HepG2 (cell line): ENCODE measurements at regions not wholly inside any gene's neighbourhood (a gene's known extent, or its start where the extent isn't known, plus 50 kb on each side); places are given as distances from the start of the nearest gene placed in this dataset.

Experiments
- ATAC-seq: fragments of 200-7000 bp; cut with Tn5 transposase; 3 replicates; pipeline ENCODE4 v1.9.1; 2020; ENCODE audit warnings: mild to moderate bottlenecking, moderate library complexity
- BruUV-seq: library from RNA; stranded (reverse); fragments of 400-500 nt; replicated peaks from 2 replicates; lab custom pipeline; 2021; lab: Mats Ljungman, UMichigan
- CTCF ChIA-PET: fragments of 300-600 bp; formaldehyde crosslinking; extraction: SDS; loops from one replicate; lab custom pipeline; 2021; ENCODE audit warnings: low total read pairs, inconsistent platforms, low intra/inter-chr PET ratio; lab: Yijun Ruan, JAX
- POLR2A ChIA-PET: fragments of 350-600 bp; sonication (Branson Sonifier 250); formaldehyde crosslinking; loops from one replicate; lab custom pipeline; 2020; ENCODE audit warnings: antibody characterized with exemption, inconsistent platforms; lab: Yijun Ruan, JAX
- DNase-seq: peaks from one replicate; pipeline ENCODE4 v3.0.0-alpha.2; 2015; ENCODE audit warnings: low spot score
- FAIRE-seq: peaks from 3 replicates; lab custom pipeline; 2011; peaks lifted over from hg19 to GRCh38; lab: Jason Lieb, UNC
- H2AFZ ChIP-seq: one replicate; pipeline ENCODE4 v1.6.1; 2011; ENCODE audit warnings: low read length, inconsistent platforms
- H3K27ac ChIP-seq: fragments of 300-600 bp; 3 replicates; pipeline ENCODE4 v1.8.0; 2011; ENCODE audit warnings: mixed run types, mild to moderate bottlenecking, mixed read lengths, low read length, inconsistent platforms; ENCODE audit not compliant: insufficient read depth; ENCODE audit errors: extremely low read length
- H3K27me3 ChIP-seq, 2 experiments: fragments of 200-600 bp in 1 of 2; 2 replicates in 1 of 2; 3 replicates in 1 of 2; pipeline versions ENCODE4 v1.6.0 to v1.8.0; 2011; ENCODE audit warnings: low read length in 2 of 2, mild to moderate bottlenecking in 2 of 2, moderate library complexity in 2 of 2, inconsistent platforms in 1 of 2; ENCODE audit not compliant: insufficient read depth in 2 of 2, control insufficient read depth in 1 of 2
- H3K36me3 ChIP-seq, 2 experiments: fragments of 200-600 bp in 1 of 2; replicated peaks in 1 of 2; 2 replicates in 1 of 2; 3 replicates in 1 of 2; pipeline versions ENCODE4 v1.5.1 to v1.8.0; 2011; ENCODE audit warnings: low read length in 2 of 2, inconsistent platforms in 1 of 2; ENCODE audit not compliant: insufficient read depth in 2 of 2, control insufficient read depth in 1 of 2
- H3K4me1 ChIP-seq: 2 replicates; pipeline ENCODE4 v1.5.1; 2012; ENCODE audit warnings: low read length, inconsistent platforms; ENCODE audit not compliant: insufficient read depth
- H3K4me2 ChIP-seq: 2 replicates; pipeline ENCODE4 v1.6.0; 2011; ENCODE audit warnings: low read depth, low read length, inconsistent platforms
- H3K4me3 ChIP-seq, 3 experiments: fragments of 200-600 bp in 1 of 3; sonication (generic), shearing (Covaris generic) in 1 of 3; replicated peaks in 1 of 3; 2 replicates each; pipeline ENCODE4 v1.5.1; 2011 to 2016; ENCODE audit warnings: low read length in 3 of 3, inconsistent platforms in 2 of 3, low read depth in 2 of 3, mild to moderate bottlenecking in 2 of 3, control low read depth in 1 of 3, mixed read lengths in 1 of 3; ENCODE audit not compliant: insufficient read depth in 1 of 3
- H3K79me2 ChIP-seq: one replicate; pipeline ENCODE4 v1.6.1; 2011; ENCODE audit warnings: low read length, inconsistent platforms; ENCODE audit not compliant: insufficient read depth
- H3K9ac ChIP-seq: 2 replicates; pipeline ENCODE4 v1.6.0; 2011; ENCODE audit warnings: mild to moderate bottlenecking, low read depth, low read length, inconsistent platforms; ENCODE audit not compliant: insufficient read depth
- H3K9me3 ChIP-seq: 2 replicates; pipeline ENCODE4 v1.5.1; 2012; ENCODE audit warnings: mild to moderate bottlenecking, low read length
- H4K20me1 ChIP-seq: 2 replicates; pipeline ENCODE4 v1.6.0; 2011; ENCODE audit warnings: inconsistent platforms, mild to moderate bottlenecking, low read length, moderate library complexity; ENCODE audit not compliant: insufficient read depth
- AKAP8 ChIP-seq: sonication (generic); formaldehyde crosslinking; IDR thresholded peaks from 2 replicates; pipeline ENCODE4 v1.5.1; 2020; ENCODE audit warnings: mild to moderate bottlenecking, missing genetic modification reagents
- CHD4 ChIP-seq: fragments of 200-600 bp; sonication (generic); IDR thresholded peaks from 2 replicates; pipeline ENCODE4 v1.7.0; 2017; ENCODE audit warnings: mild to moderate bottlenecking, low read length, borderline replicate concordance
- EHMT2 ChIP-seq: fragments of 200-600 bp; sonication (generic); IDR thresholded peaks from 2 replicates; pipeline ENCODE4 v1.7.0; 2017; ENCODE audit warnings: antibody characterized with exemption, low read depth, low read length, borderline replicate concordance
- ESRRA ChIP-seq: sonication (generic); formaldehyde crosslinking; IDR thresholded peaks from 2 replicates; pipeline ENCODE4 v1.5.1; 2020; ENCODE audit warnings: mild to moderate bottlenecking, low read depth, missing genetic modification reagents
- HMG20A ChIP-seq: IDR thresholded peaks from 2 replicates; pipeline ENCODE4 v1.6.1; 2016; ENCODE audit warnings: borderline replicate concordance
- NPAS2 ChIP-seq: sonication (generic); formaldehyde crosslinking; IDR thresholded peaks from 2 replicates; pipeline ENCODE4 v1.8.0; 2022; ENCODE audit warnings: mild to moderate bottlenecking, missing genetic modification reagents, borderline replicate concordance
- NR1H2 ChIP-seq: sonication (generic); formaldehyde crosslinking; IDR thresholded peaks from 2 replicates; pipeline ENCODE4 v1.8.1; 2022; ENCODE audit warnings: low read depth, missing genetic modification reagents, borderline replicate concordance
- ZNF354B ChIP-seq: sonication (generic); formaldehyde crosslinking; IDR thresholded peaks from 2 replicates; pipeline ENCODE4 v1.8.0; 2022; ENCODE audit warnings: mild to moderate bottlenecking, missing genetic modification reagents
- ZNF777 ChIP-seq: sonication (generic); formaldehyde crosslinking; IDR thresholded peaks from 2 replicates; pipeline ENCODE4 v1.4.0; 2020; ENCODE audit warnings: missing genetic modification reagents
- WGBS: methylation state at CpG from one replicate; pipeline ENCODE4 v1.1.6; 2017; ENCODE audit warnings: low lambda C conversion rate; 5-methylcytosine and 5-hydroxymethylcytosine counted together
- in situ Hi-C: cut with HindIII; loops from 2 replicates; pipeline ENCODE4 v1.10.0; 2017; ENCODE audit warnings: low pct_unique_long_range_greater_than_20kb; ENCODE audit not compliant: extremely low pct_ligation_motif_present
- intact Hi-C: fragments of 100-400 bp; cut with micrococcal nuclease; formaldehyde crosslinking; loops from one replicate; pipeline ENCODE4 v1.10.0; 2022; ENCODE audit not compliant: unreplicated experiment
- TF ChIP-seq, protein P1 (sequence below): IDR thresholded peaks from 2 replicates; pipeline ENCODE4 v1.6.1; 2016; ENCODE audit warnings: missing compliant biosample characterization, missing genetic modification reagents, borderline replicate concordance
- TF ChIP-seq, protein P2 (sequence below): IDR thresholded peaks from 2 replicates; pipeline ENCODE4 v1.6.1; 2012; ENCODE audit warnings: low read depth, low read length, improper control_type of control experiment
- TF ChIP-seq, protein P3 (sequence below), 2 experiments: sonication (generic) in 1 of 2; formaldehyde crosslinking in 1 of 2; IDR thresholded peaks; 2 replicates each; pipeline versions ENCODE4 v1.5.1 to v1.6.1; 2011 to 2020; ENCODE audit warnings: borderline replicate concordance in 1 of 2, low read depth in 1 of 2, low read length in 1 of 2, mild to moderate bottlenecking in 1 of 2, missing genetic modification reagents in 1 of 2, moderate library complexity in 1 of 2

DNA sequence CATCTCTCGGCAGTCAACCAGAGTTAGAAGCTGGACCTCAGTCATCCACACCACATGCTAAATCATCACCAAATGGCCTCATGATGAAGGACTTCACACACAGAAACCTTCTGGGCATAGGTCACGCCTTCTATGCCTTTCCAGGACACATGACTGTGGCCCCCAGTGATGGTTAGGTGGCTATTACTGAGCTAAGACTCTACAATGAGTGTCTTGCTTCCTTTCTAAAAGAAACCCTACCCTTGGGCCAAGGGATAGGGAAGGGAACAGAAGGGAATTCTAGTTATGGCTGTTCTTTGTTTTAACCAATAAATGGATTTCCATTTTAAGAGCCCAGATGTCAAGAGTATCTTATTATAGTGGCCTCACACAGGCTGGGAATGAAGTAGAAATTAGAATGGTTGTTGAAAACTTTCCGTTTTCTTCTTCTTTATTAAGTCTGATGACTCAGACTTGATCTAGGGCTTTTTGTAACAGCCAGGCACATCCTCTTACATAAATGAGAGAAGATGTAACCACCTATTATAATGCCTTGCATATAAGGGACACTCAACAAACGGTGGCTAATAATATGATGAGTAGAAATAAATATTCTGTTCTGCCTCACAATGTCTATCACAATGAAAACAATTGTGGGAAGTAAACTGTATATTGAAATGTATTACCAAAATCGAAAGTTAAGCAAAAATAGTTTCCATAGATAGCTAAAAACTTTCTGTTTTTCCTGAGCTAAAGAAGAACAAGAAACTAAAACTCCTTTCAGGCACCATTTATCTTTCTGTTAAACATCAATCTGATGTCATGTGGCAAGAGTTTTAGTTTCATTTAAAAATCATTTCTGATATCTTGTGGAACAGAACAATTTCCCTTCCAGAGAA, 62.5 kb upstream of the TOMM7 start:
- BruUV-seq: no TSS peak
- intact Hi-C loops: no loop called here
- Histone ChIP-seq H3K36me3 (no peaks in the 10 kb centered on the region), H2AFZ (no peak overlapping the region), H3K79me2 (no peaks in the 10 kb centered on the region), H3K27ac (no peak overlapping the region), H3K9ac (no peak overlapping the region), H3K4me3 (no peak overlapping the region), H3K4me1 (no peaks in the 10 kb centered on the region), H3K4me2 (no peak overlapping the region), H3K27me3 (peaks cover 0 to 11% of the 10 kb centered on the region in 2 experiments; a peak in 1 of 5 replicates), H3K9me3 (no peaks in the 10 kb centered on the region), H4K20me1 (no peaks in the 10 kb centered on the region)
- no peak for ATAC-seq
- WGBS: 24% methylated on average over 5 of the region's 5 CpGs
- in situ Hi-C loops: no loop called here
- ChIA-PET CTCF (no interaction called here), POLR2A (no interaction called here)
- no peak for FAIRE-seq
- no peak for DNase-seq
- TF ChIP-seq, protein P1, sequence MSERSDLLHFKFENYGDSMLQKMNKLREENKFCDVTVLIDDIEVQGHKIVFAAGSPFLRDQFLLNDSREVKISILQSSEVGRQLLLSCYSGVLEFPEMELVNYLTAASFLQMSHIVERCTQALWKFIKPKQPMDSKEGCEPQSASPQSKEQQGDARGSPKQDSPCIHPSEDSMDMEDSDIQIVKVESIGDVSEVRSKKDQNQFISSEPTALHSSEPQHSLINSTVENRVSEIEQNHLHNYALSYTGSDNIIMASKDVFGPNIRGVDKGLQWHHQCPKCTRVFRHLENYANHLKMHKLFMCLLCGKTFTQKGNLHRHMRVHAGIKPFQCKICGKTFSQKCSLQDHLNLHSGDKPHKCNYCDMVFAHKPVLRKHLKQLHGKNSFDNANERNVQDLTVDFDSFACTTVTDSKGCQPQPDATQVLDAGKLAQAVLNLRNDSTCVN: no peak
- TF ChIP-seq ESRRA (CRISPR knock-in tag) (no peak), CHD4 (no peak), NPAS2 (CRISPR knock-in tag) (no peak), NR1H2 (no peak), ZNF354B (CRISPR knock-in tag) (no peak)

DNA sequence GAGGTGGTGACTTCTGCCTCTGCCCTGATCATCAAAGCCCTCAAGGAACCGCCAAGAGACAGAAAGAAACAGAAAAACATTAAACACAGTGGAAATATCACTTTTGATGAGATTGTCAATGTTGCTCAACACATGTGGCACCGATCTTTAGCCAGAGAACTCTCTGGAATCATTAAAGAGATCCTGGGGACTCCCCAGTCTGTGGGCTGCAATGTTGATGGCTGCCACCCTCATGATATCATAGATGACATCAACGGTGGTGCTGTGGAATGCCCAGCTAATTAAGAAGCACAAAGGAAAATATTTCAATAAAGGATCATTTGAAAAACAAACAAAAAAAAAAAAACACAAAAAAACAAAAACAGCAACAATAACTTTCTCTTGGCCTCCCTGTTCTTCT, 59.5 kb upstream of the TOMM7 start:
- WGBS: 17% methylated on average over 3 of the region's 3 CpGs
- BruUV-seq: no TSS peak
- CTCF ChIA-PET: no interaction called here
- intact Hi-C loops: no loop called here
- Histone ChIP-seq H3K27ac (no peak overlapping the region), H3K9ac (no peak overlapping the region), H4K20me1 (no peaks in the 10 kb centered on the region), H3K27me3 (0 out of 5 replicates have a peak, but pooled peaks cover 0 to 4% of the 10 kb centered on the region in 2 experiments), H3K36me3 (no peaks in the 10 kb centered on the region), H3K9me3 (no peaks in the 10 kb centered on the region), H3K79me2 (no peaks in the 10 kb centered on the region), H3K4me1 (no peaks in the 10 kb centered on the region), H3K4me3 (no peak overlapping the region), H2AFZ (no peak overlapping the region), H3K4me2 (no peak overlapping the region)
- in situ Hi-C loops: no loop called here
- POLR2A ChIA-PET: no interaction called here
- no peak for FAIRE-seq
- ATAC-seq: no peak
- no peak for DNase-seq
- no peak for TF ChIP-seq AKAP8 (CRISPR knock-in tag)
- TF ChIP-seq, protein P2, sequence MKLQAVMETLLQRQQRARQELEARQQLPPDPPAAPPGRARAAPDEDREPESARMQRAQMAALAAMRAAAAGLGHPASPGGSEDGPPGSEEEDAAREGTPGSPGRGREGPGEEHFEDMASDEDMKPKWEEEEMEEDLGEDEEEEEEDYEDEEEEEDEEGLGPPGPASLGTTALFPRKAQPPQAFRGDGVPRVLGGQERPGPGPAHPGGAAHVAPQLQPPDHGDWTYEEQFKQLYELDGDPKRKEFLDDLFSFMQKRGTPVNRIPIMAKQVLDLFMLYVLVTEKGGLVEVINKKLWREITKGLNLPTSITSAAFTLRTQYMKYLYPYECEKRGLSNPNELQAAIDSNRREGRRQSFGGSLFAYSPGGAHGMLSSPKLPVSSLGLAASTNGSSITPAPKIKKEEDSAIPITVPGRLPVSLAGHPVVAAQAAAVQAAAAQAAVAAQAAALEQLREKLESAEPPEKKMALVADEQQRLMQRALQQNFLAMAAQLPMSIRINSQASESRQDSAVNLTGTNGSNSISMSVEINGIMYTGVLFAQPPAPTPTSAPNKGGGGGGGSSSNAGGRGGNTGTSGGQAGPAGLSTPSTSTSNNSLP: no peak
- TF ChIP-seq EHMT2: no peak
- TF ChIP-seq, protein P3, sequence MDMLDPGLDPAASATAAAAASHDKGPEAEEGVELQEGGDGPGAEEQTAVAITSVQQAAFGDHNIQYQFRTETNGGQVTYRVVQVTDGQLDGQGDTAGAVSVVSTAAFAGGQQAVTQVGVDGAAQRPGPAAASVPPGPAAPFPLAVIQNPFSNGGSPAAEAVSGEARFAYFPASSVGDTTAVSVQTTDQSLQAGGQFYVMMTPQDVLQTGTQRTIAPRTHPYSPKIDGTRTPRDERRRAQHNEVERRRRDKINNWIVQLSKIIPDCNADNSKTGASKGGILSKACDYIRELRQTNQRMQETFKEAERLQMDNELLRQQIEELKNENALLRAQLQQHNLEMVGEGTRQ (IDR thresholded peaks at IDR 0.05; ENCODE audit: low read depth, low read length): no peak
- TF ChIP-seq, protein P3 (CRISPR knock-in tag; IDR thresholded peaks at IDR 0.05; ENCODE audit: borderline replicate concordance): no peak
- no peak for TF ChIP-seq ZNF777 (CRISPR knock-in tag)
- no peak for TF ChIP-seq HMG20A (CRISPR knock-in tag)
